DMS53 treated with DMSO at 0.1 percent for 48 hours (cell line): ENCODE measurements at regions not wholly inside any gene's neighbourhood (a gene's known extent, or its start where the extent isn't known, plus 50 kb on each side); places are given as distances from the start of the nearest gene placed in this dataset.

Experiments
- DNase-seq: peaks from one replicate; lab custom pipeline; 2025; ENCODE audit not compliant: unreplicated experiment; lab: John Stamatoyannopoulos, UW

DNA sequence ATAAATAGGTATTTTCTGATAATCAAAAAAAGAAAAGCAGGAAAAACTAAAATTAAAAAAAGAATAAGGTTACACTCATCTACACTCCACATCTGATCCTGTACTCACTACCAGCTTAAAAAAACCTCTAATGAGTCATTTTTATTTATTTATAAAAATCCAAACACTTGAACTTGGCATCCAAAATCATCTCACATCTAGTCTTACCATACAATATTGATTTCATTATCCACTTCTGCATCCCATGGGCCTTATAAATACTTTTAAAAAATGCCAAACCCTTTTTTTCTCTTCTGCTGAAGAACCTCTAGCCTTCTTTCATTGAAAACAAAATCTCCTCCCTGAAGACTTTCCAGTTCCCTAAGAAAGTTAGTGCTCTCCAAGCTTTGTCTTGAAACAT, 109.7 kb downstream of the TMTC3 start:
- DNase-seq: no peak

DNA sequence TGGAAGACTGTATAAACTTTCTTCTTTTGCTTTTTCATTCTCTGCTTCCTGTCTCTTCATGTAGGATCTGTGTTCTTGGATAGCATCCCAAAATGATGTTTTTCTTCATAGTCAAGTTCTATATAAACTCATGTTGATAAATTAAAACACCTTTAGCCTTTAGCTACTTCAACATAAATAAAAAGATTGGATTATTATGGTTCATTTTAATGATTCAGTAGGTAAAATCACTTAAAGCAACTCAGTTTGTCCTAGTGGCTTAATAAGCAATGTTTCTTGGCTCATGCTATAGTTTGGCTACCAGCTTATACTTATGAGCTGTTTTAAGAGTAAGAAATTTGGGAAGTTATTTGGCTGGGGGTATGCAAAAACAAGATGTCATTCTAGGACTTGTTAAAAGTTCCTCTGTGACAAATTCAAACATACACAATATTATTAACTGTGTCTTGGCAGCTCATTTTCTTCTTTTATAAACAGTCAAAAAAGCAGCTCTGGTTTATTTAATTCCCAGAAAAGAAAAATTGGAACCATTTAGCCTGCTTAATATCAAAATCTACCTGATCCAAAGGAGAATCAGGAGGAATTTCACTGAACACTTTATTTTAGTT, 111.4 kb downstream of the TMTC3 start:
- no peak for DNase-seq

- DNase-seq: no peak
Observed at GRCh38 chr12:88255224-88255623, 113.1 kb downstream of the TMTC3 start.

DNA sequence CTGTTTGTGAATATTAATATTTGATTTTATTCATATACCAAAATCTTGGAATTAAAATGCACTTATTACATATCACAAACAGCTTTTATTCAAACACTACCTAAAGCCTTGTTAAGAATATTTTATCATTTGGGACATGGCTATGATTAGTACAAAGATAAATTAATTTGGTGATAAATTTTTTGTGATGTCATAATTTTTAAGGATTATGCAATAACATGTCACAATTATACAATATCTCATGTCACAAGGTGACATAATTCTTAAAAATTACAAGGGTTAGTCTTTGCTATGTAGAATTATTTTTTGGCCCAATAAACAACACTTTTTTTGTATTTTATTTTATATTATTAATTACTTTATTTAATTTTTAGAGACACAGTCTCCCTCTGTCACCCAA, 113.7 kb downstream of the TMTC3 start:
- no peak for DNase-seq

DNA sequence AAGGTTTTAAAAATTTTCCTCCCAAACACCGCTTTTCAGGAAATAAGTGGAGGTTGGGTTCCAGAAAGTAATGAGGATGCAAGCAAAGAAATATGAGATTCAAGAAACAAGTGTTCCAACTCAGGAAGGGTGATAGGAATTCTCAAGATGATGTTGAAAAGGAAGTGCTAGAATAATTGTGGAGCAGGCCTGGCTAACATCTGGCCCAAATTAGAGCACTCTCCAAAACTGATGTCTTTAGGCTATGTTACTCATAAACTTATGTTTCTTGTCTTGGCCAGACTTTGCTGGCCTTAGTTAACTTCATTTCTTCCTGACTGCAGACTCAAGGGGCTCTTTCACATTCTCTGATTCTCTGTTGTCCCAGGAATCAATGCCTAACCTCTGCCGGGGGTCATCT, 116.3 kb downstream of the TMTC3 start:
- DNase-seq: no peak

GRCh38 chr12:88266806-88267360, 124.8 kb downstream of the TMTC3 start:
- no peak for DNase-seq

GRCh38 chr12:88267630-88268029, 125.5 kb downstream of the TMTC3 start:
- no peak for DNase-seq

GRCh38 chr12:88272456-88272855, 130.3 kb downstream of the TMTC3 start:
- DNase-seq: no peak

DNA sequence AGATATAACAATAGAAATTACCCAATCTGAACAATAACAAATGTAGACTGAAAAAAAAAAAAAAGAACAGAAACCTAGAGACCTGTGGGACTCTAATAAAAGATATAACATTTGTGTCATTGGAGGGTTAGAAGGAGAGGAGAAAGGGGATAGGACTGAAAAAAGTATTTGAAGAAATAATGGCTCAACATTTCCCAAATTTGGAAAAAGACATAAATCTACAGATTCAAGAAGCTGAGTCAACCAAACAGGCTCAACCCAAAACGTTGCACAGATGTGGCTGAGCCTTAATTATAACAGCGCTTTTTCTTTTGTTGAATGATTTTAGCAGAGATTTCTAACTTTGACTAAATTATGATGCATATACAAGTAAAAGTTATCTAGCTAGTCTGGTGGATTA, 131.3 kb downstream of the TMTC3 start:
- DNase-seq: no peak

DNA sequence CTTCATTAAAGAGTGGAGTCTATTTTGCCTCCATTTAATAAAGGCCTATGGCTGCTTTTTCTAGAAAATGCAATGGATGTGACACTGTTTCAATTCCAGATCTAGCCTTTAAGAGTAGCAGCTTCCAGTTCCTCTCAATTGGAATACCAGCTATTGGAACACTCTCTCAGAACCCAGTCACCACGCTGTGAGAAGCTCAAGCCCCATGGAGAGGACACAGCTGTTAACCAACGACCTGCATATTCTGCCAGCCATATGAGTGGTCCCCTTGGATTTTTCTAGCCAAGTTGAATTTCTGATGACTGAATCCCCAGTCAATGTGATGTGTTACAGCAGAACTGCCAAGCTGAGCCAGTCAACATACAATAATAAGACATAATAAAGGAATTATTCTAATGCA, 131.8 kb downstream of the TMTC3 start:
- no peak for DNase-seq

GRCh38 chr12:88291498-88292131, 149.5 kb downstream of the TMTC3 start:
- DNase-seq: no peak

- DNase-seq: no peak
Observed at GRCh38 chr12:88298014-88298682, 156.0 kb downstream of the TMTC3 start.

DNA sequence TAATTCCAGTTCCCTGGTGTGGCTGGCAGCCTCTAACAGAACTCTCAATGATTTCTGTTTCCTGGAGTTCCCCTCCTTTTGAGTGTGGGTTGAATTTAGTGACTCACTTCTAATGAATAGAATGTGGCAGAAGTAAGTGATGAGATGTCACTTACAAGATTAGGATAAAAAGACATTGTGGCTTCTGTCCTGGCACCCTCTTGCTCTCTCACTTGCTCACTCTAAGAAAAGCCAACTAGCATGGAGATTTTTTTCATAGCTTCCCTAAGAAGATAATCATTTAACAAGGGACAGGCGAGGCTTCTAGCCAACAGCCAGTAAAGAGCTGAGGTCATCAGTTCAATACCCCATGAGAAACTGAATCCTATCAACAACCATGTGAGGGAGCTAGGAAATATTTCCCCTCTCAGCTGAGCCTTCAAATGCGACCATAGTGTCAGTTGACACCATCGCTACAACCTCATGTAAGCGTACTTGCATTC, 156.7 kb downstream of the TMTC3 start:
- DNase-seq: peak; percentile 54

GRCh38 chr12:88299567-88300101, 157.5 kb downstream of the TMTC3 start:
- peak; percentile 39 for DNase-seq

- peak; percentile 14 for DNase-seq
Observed at GRCh38 chr12:88300931-88301330, 158.8 kb downstream of the TMTC3 start.

DNA sequence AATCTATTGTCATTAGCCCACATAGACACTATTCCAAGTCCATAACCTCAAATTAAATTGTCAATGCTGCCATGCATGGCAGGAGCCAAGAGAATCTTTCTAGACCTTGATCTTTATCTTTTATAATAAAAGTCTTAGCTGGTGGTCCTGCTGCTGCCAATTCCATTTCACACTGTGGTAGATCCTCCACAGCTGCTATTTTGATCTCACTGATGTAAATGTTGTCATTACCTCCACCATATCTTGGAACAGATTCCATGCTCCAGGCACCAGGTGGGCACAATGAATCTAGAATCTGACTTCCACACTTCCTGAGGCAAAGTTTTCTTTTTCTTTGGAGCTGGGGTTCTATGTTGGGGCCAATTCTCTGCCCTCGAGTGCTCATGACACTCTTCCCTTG, 161.2 kb downstream of the TMTC3 start:
- no peak for DNase-seq

- DNase-seq: no peak
Observed at GRCh38 chr12:88305254-88305890, 163.3 kb downstream of the TMTC3 start.

DNA sequence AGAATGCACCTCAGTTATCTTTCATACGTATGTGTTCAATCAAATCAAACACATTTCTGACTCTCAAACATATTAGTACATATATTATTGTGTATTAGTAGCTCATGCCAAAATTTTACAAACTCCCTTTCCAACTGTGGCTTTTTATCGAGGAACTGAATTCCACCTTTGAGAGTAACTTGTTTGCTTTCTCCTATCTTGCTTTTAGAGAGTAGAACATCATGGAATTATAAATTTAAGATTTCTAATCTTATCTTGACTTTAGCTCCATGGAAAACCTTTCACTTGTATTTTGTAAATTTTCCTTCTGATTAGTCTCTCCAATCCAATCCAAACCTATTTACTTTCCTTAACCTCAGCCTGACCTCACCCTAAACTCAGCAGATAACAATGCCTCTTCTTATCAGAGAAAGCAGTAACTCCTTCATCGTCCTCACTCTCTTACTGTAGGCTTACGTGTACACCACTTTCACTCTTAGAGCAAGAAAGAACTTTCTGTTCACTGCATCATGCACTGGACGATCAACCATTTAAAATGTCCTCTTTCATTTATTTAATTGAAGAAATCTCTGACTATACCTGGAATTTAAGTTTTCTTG, 164.5 kb downstream of the TMTC3 start:
- DNase-seq: no peak

GRCh38 chr12:88307961-88308360, 165.9 kb downstream of the TMTC3 start:
- DNase-seq: no peak

- no peak for DNase-seq
Observed at GRCh38 chr12:88308825-88309224, 166.7 kb downstream of the TMTC3 start.

DNA sequence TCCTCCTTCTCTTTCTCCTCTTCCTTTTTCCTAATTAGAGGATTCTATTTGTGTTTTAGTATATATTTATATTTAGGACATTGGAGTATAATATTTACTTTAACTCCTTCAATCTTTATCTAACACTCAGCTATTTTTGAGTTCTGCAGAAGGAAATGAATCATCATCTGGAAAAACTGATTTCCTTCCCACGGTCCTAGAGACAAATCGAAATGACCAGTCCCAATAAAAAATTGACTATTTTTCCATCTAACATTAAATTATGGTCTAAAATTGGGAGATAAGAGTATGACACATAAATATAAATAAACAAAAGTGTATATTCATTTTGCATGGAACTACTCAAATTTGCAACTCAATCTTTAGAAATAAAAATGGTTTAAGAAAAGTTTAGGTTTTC, 167.4 kb downstream of the TMTC3 start:
- no peak for DNase-seq
